SK-N-SH treated with all-trans-retinoic acid at 6 μM for 48 hours (cell line): ENCODE measurements at regions not wholly inside any gene's neighbourhood (a gene's known extent, or its start where the extent isn't known, plus 50 kb on each side); places are given as distances from the start of the nearest gene placed in this dataset.

Source experiments
- ARNTL ChIP-seq: fragments of 450-650 bp; formaldehyde crosslinking; IDR thresholded peaks from 2 replicates; pipeline ENCODE4 v1.5.0; 2020; ENCODE audit warnings: low read depth, mild to moderate bottlenecking, moderate library complexity, borderline replicate concordance
- BACH2 ChIP-seq: fragments of 250-450 bp; sonication (Bioruptor Pico); IDR thresholded peaks from 2 replicates; pipeline ENCODE4 v1.9.0; 2021; ENCODE audit warnings: mild to moderate bottlenecking, borderline replicate concordance
- ESRRG ChIP-seq: fragments of 250-450 bp; sonication (Bioruptor Pico); IDR thresholded peaks from 2 replicates; pipeline ENCODE4 v1.6.1; 2021; ENCODE audit warnings: mild to moderate bottlenecking
- GLIS3 ChIP-seq: fragments of 250-450 bp; sonication (Bioruptor Pico); IDR thresholded peaks from 2 replicates; pipeline ENCODE4 v1.5.0; 2020; ENCODE audit warnings: mild to moderate bottlenecking, moderate library complexity
- RARB ChIP-seq: fragments of 250-450 bp; sonication (Bioruptor Pico); IDR thresholded peaks from 2 replicates; pipeline ENCODE4 v1.8.0; 2021; ENCODE audit warnings: mild to moderate bottlenecking, moderate library complexity
- TCF4 ChIP-seq: fragments of 250-450 bp; sonication (Bioruptor Pico); IDR thresholded peaks from 2 replicates; pipeline ENCODE4 v1.8.0; 2021; ENCODE audit warnings: mild to moderate bottlenecking, moderate library complexity, borderline replicate concordance
- TOX ChIP-seq: fragments of 250-450 bp; sonication (Bioruptor Pico); IDR thresholded peaks from 2 replicates; pipeline ENCODE4 v1.8.0; 2021; ENCODE audit warnings: mild to moderate bottlenecking, moderate library complexity, borderline replicate concordance
- TSHZ2 ChIP-seq: fragments of 250-450 bp; sonication (Bioruptor Pico); IDR thresholded peaks from 2 replicates; pipeline ENCODE4 v1.5.0; 2020; ENCODE audit warnings: mild to moderate bottlenecking, moderate library complexity
- ZC3H10 ChIP-seq: fragments of 250-450 bp; sonication (Bioruptor Pico); IDR thresholded peaks from 2 replicates; pipeline ENCODE4 v1.5.1; 2021; ENCODE audit warnings: mild to moderate bottlenecking, moderate library complexity
- ZFP3 ChIP-seq: fragments of 250-450 bp; sonication (Bioruptor Pico); IDR thresholded peaks from 2 replicates; pipeline ENCODE4 v1.5.0; 2020; ENCODE audit warnings: mild to moderate bottlenecking, moderate library complexity
- ZNF565 ChIP-seq: fragments of 450-650 bp; formaldehyde crosslinking; conservative IDR thresholded peaks from 2 replicates; pipeline ENCODE4 v1.5.0; 2020; ENCODE audit warnings: low read depth, mild to moderate bottlenecking, moderate library complexity
- TF ChIP-seq, protein P1 (sequence below): fragments of 250-450 bp; sonication (Bioruptor Pico); IDR thresholded peaks from 2 replicates; pipeline ENCODE4 v1.8.0; 2020; ENCODE audit warnings: mild to moderate bottlenecking, moderate library complexity, borderline replicate concordance
- TF ChIP-seq, protein P2 (sequence below): fragments of 250-450 bp; sonication (Bioruptor Pico); IDR thresholded peaks from 2 replicates; pipeline ENCODE4 v1.8.0; 2021; ENCODE audit warnings: low read depth, mild to moderate bottlenecking, moderate library complexity, borderline replicate concordance

DNA sequence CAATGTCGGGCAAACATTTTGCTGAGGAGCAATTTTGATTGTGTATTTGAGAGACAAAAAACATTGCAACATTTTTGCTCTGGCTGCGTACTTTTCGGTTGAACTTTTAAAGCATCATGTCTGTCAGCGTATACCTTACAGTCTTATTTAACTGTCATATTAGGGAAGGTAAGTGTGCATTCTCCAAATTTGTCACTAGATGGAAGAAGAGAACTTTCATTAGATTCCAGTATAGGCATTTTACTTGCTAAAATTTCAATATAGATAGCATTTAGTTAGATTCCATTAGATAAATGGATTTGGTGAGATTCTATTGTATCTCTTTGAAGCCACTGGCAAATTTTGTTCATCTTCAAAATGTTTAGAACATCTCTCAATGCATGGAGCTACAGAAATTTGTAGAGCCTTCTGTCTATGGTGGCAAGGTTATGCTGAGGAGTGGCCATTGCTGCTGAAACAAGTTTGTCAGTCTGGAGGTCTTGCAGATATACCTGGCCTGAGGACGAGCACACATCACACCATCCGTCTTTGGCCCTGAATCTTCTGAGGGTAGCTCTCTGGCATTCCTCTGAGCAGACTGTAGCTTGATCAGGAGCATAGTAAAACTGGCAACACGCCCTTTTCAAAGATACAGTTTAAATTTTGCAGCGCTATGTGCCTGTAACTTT is 437.5 kb upstream of the MBL2 start:
- TF ChIP-seq, protein P1, sequence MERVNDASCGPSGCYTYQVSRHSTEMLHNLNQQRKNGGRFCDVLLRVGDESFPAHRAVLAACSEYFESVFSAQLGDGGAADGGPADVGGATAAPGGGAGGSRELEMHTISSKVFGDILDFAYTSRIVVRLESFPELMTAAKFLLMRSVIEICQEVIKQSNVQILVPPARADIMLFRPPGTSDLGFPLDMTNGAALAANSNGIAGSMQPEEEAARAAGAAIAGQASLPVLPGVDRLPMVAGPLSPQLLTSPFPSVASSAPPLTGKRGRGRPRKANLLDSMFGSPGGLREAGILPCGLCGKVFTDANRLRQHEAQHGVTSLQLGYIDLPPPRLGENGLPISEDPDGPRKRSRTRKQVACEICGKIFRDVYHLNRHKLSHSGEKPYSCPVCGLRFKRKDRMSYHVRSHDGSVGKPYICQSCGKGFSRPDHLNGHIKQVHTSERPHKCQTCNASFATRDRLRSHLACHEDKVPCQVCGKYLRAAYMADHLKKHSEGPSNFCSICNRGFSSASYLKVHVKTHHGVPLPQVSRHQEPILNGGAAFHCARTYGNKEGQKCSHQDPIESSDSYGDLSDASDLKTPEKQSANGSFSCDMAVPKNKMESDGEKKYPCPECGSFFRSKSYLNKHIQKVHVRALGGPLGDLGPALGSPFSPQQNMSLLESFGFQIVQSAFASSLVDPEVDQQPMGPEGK (CRISPR knock-in tag), result no peak
- no peak for TF ChIP-seq TOX
- TF ChIP-seq ZNF565 (CRISPR knock-in tag), result no peak
- no peak for TF ChIP-seq TCF4 (CRISPR knock-in tag)
- TF ChIP-seq, protein P2, sequence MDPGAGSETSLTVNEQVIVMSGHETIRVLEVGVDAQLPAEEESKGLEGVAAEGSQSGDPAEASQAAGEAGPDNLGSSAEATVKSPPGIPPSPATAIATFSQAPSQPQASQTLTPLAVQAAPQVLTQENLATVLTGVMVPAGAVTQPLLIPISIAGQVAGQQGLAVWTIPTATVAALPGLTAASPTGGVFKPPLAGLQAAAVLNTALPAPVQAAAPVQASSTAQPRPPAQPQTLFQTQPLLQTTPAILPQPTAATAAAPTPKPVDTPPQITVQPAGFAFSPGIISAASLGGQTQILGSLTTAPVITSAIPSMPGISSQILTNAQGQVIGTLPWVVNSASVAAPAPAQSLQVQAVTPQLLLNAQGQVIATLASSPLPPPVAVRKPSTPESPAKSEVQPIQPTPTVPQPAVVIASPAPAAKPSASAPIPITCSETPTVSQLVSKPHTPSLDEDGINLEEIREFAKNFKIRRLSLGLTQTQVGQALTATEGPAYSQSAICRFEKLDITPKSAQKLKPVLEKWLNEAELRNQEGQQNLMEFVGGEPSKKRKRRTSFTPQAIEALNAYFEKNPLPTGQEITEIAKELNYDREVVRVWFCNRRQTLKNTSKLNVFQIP (CRISPR knock-in tag), result no peak
- TF ChIP-seq TSHZ2 (CRISPR knock-in tag), result no peak
- TF ChIP-seq GLIS3 (CRISPR knock-in tag), result no peak
- no peak for TF ChIP-seq ZFP3 (CRISPR knock-in tag)
- no peak for TF ChIP-seq RARB
- TF ChIP-seq BACH2 (CRISPR knock-in tag), result no peak
- no peak for TF ChIP-seq ESRRG (CRISPR knock-in tag)
- TF ChIP-seq ARNTL, result no peak
- no peak for TF ChIP-seq ZC3H10 (CRISPR knock-in tag)
